ENCODE measurements at regions not wholly inside any gene's neighbourhood (a gene's known extent, or its start where the extent isn't known, plus 50 kb on each side); places are given as distances from the start of the nearest gene placed in this dataset.

DNA sequence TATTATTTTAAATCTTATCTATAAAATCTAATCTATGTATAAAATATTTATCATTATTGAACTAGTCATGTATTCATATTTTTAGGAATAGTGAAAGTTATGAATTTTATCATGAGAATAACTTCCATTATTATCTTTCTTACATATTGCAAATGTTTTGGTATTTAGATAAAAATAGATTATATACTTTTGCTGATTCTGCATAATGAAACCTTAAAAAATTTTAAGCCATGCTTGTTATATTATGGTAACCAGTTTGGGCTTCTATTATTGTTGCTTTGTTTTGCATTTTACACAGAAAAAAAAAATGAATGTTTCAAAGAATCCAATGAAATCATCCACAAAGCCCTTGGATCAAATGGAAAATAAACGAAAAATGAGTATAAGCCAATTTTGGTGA lies 772.5 kb downstream of the NR2F1-AS1 start (continued):
- TF ChIP-seq, protein P1, sequence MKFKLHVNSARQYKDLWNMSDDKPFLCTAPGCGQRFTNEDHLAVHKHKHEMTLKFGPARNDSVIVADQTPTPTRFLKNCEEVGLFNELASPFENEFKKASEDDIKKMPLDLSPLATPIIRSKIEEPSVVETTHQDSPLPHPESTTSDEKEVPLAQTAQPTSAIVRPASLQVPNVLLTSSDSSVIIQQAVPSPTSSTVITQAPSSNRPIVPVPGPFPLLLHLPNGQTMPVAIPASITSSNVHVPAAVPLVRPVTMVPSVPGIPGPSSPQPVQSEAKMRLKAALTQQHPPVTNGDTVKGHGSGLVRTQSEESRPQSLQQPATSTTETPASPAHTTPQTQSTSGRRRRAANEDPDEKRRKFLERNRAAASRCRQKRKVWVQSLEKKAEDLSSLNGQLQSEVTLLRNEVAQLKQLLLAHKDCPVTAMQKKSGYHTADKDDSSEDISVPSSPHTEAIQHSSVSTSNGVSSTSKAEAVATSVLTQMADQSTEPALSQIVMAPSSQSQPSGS (CRISPR knock-in tag; IDR thresholded peaks at IDR 0.05; ENCODE audit: borderline replicate concordance, low read depth), result no peak
- no peak for TF ChIP-seq NR1H2 (CRISPR knock-in tag; IDR thresholded peaks at IDR 0.05)
- TF ChIP-seq RORB (CRISPR knock-in tag; IDR thresholded peaks at IDR 0.05), result no peak

- Mint-ChIP-seq H3K27me3 (ENCODE audit: low read depth) (no peaks in the 10 kb centered on the region), H3K4me1 (no peaks in the 10 kb centered on the region), H3K4me3 (no peak overlapping the region), H3K27ac (no peak overlapping the region), H3K9me3 (no peaks in the 10 kb centered on the region), H3K36me3 (no peaks in the 10 kb centered on the region)
- TF ChIP-seq ZNF138 (CRISPR knock-in tag; conservative IDR thresholded peaks at IDR 0.05) (no peak), CBFB (CRISPR knock-in tag; IDR thresholded peaks at IDR 0.05; ENCODE audit: low read depth) (no peak), MAX (CRISPR knock-in tag; IDR thresholded peaks at IDR 0.05) (no peak), HMGA2 (CRISPR knock-in tag; IDR thresholded peaks at IDR 0.05) (no peak), TEAD4 (CRISPR knock-in tag; IDR thresholded peaks at IDR 0.05) (no peak), GABPB1 (CRISPR knock-in tag; IDR thresholded peaks at IDR 0.05) (no peak), NFATC4 (CRISPR knock-in tag; IDR thresholded peaks at IDR 0.05) (no peak)
- TF ChIP-seq, protein P2, sequence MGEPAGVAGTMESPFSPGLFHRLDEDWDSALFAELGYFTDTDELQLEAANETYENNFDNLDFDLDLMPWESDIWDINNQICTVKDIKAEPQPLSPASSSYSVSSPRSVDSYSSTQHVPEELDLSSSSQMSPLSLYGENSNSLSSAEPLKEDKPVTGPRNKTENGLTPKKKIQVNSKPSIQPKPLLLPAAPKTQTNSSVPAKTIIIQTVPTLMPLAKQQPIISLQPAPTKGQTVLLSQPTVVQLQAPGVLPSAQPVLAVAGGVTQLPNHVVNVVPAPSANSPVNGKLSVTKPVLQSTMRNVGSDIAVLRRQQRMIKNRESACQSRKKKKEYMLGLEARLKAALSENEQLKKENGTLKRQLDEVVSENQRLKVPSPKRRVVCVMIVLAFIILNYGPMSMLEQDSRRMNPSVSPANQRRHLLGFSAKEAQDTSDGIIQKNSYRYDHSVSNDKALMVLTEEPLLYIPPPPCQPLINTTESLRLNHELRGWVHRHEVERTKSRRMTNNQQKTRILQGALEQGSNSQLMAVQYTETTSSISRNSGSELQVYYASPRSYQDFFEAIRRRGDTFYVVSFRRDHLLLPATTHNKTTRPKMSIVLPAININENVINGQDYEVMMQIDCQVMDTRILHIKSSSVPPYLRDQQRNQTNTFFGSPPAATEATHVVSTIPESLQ (CRISPR knock-in tag; IDR thresholded peaks at IDR 0.05), result no peak
- TF ChIP-seq, protein P3, sequence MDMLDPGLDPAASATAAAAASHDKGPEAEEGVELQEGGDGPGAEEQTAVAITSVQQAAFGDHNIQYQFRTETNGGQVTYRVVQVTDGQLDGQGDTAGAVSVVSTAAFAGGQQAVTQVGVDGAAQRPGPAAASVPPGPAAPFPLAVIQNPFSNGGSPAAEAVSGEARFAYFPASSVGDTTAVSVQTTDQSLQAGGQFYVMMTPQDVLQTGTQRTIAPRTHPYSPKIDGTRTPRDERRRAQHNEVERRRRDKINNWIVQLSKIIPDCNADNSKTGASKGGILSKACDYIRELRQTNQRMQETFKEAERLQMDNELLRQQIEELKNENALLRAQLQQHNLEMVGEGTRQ (CRISPR knock-in tag; IDR thresholded peaks at IDR 0.05), result no peak
- TF ChIP-seq, protein P4, sequence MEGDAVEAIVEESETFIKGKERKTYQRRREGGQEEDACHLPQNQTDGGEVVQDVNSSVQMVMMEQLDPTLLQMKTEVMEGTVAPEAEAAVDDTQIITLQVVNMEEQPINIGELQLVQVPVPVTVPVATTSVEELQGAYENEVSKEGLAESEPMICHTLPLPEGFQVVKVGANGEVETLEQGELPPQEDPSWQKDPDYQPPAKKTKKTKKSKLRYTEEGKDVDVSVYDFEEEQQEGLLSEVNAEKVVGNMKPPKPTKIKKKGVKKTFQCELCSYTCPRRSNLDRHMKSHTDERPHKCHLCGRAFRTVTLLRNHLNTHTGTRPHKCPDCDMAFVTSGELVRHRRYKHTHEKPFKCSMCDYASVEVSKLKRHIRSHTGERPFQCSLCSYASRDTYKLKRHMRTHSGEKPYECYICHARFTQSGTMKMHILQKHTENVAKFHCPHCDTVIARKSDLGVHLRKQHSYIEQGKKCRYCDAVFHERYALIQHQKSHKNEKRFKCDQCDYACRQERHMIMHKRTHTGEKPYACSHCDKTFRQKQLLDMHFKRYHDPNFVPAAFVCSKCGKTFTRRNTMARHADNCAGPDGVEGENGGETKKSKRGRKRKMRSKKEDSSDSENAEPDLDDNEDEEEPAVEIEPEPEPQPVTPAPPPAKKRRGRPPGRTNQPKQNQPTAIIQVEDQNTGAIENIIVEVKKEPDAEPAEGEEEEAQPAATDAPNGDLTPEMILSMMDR (IDR thresholded peaks at IDR 0.05), result no peak
- no peak for ATAC-seq
- no peak for DNase-seq (ENCODE audit: low spot score)
- CTCF ChIA-PET, result no interaction called here
- POLR2A ChIA-PET, result no interaction called here
Observed at GRCh38 chr5:92807085-92807484, 773.9 kb downstream of the NR2F1-AS1 start.

- H3K9me3 Mint-ChIP-seq, result no peaks in the 10 kb centered on the region
- DNase-seq (ENCODE audit: low spot score) (no peak), ATAC-seq (no peak)
- H3K27me3 Mint-ChIP-seq (ENCODE audit: low read depth), result no peaks in the 10 kb centered on the region
- POLR2A ChIA-PET, result no interaction called here
- no peak overlapping the region for H3K27ac Mint-ChIP-seq
- CTCF ChIA-PET, result no interaction called here
- no peaks in the 10 kb centered on the region for H3K4me1 Mint-ChIP-seq
- H3K36me3 Mint-ChIP-seq, result no peaks in the 10 kb centered on the region
- no peak overlapping the region for H3K4me3 Mint-ChIP-seq
- TF ChIP-seq ATF1 (CRISPR knock-in tag; IDR thresholded peaks at IDR 0.05) (no peak), NFATC4 (CRISPR knock-in tag; IDR thresholded peaks at IDR 0.05) (no peak), ZNF396 (CRISPR knock-in tag; IDR thresholded peaks at IDR 0.05; ENCODE audit: borderline replicate concordance) (no peak), TEAD1 (CRISPR knock-in tag; IDR thresholded peaks at IDR 0.05) (no peak), JAZF1 (CRISPR knock-in tag; IDR thresholded peaks at IDR 0.05) (no peak), FOXP1 (CRISPR knock-in tag; IDR thresholded peaks at IDR 0.05; ENCODE audit: borderline replicate concordance) (no peak), TEAD4 (CRISPR knock-in tag; IDR thresholded peaks at IDR 0.05) (no peak)
- TF ChIP-seq, protein P5, sequence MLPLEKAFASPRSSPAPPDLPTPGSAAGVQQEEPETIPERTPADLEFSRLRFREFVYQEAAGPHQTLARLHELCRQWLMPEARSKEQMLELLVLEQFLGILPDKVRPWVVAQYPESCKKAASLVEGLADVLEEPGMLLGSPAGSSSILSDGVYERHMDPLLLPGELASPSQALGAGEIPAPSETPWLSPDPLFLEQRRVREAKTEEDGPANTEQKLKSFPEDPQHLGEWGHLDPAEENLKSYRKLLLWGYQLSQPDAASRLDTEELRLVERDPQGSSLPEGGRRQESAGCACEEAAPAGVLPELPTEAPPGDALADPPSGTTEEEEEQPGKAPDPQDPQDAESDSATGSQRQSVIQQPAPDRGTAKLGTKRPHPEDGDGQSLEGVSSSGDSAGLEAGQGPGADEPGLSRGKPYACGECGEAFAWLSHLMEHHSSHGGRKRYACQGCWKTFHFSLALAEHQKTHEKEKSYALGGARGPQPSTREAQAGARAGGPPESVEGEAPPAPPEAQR (CRISPR knock-in tag; IDR thresholded peaks at IDR 0.05), result no peak
- TF ChIP-seq, protein P6, sequence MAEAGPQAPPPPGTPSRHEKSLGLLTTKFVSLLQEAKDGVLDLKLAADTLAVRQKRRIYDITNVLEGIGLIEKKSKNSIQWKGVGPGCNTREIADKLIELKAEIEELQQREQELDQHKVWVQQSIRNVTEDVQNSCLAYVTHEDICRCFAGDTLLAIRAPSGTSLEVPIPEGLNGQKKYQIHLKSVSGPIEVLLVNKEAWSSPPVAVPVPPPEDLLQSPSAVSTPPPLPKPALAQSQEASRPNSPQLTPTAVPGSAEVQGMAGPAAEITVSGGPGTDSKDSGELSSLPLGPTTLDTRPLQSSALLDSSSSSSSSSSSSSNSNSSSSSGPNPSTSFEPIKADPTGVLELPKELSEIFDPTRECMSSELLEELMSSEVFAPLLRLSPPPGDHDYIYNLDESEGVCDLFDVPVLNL (CRISPR knock-in tag; IDR thresholded peaks at IDR 0.05; ENCODE audit: borderline replicate concordance, low read depth), result no peak
- TF ChIP-seq, protein P7, sequence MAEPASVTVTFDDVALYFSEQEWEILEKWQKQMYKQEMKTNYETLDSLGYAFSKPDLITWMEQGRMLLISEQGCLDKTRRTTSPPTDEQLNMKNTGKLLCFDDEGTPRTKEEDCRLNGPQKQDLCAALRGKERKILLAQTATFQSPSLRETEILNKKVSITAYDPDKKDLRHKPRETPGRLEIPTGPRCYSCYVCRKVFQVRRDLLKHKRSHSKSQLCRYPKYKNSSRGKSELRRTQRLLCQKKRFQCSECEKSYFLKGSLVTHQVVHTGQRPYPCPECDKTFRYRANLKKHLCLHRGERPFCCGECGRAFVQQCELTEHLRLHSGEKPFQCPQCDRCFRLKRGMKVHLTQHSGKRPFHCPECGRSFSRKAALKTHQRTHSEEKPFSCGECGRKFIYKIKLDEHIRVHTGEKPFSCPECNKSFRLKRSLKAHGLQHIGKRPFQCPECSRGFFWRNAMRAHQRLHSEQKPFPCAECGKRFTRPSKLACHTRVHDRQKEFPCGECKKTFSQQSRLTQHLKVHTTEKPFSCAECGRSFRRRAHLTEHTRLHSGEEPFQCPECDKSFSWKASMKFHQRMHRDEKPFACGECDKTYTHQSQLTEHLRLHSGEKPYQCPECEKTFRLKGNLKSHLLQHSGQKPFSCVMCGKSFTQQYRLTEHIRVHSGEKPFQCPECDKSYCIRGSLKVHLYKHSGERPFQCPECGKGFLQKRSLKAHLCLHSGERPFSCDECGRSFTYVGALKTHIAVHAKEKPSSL (CRISPR knock-in tag; conservative IDR thresholded peaks at IDR 0.05), result no peak
- TF ChIP-seq, protein P4 (IDR thresholded peaks at IDR 0.05), result no peak
Observed at GRCh38 chr5:92805446-92805845, 775.6 kb downstream of the NR2F1-AS1 start.
